ENCODE measurements at regions not wholly inside any gene's neighbourhood (a gene's known extent, or its start where the extent isn't known, plus 50 kb on each side); places are given as distances from the start of the nearest gene placed in this dataset.
"Not testable (repeated sequence)": the region's sequence is repeated elsewhere in the genome, so short reads cannot be mapped to it uniquely, and the experiment has no call there.

DNA sequence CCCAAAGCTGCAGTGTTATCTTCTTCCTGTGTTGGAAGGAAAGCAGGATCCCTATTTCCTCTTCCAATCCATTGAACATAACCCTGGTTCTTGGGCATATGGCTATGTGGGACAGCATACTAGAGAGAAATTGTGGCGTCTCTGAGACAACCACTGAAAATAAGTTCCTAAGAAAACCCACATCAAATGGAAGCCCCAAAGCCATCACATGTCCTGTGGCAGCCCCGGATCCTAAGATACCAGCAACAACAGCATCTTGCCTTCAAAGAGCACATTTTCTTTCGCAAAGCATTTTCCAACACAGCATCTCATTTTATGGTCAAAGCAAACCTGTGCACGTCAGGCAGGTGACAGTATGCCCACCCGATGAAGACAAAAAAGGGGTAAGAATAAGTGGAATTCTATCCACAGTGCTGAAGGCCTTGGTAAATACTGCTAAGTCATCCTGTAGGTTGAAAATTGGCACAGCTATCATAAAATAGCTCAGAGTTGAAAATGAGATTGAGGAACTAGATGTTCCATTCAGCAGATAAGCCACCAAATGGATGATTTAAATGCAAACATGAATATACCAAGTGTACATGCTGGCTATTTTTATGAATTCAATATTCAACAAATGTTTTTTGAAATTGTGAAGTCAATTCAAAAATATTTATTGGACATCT lies 232.2 kb downstream of the DLEU7 start:
- peaks cover 10% of the 10 kb centered on the region for H3K27me3 Mint-ChIP-seq
- H3K4me1 Mint-ChIP-seq (ENCODE audit: low read depth), result peaks cover 10% of the 10 kb centered on the region
- H3K27ac Mint-ChIP-seq, result no peak overlapping the region
- H3K36me3 Mint-ChIP-seq, result peaks cover 3% of the 10 kb centered on the region
- H3K4me3 Mint-ChIP-seq, result no peak overlapping the region
- H3K9me3 Mint-ChIP-seq (ENCODE audit: low read depth), result no peaks in the 10 kb centered on the region

- Mint-ChIP-seq H3K27ac (no peak overlapping the region), H3K27me3 (peaks cover 9% of the 10 kb centered on the region), H3K36me3 (no peaks in the 10 kb centered on the region), H3K4me3 (no peak overlapping the region), H3K9me3 (ENCODE audit: low read depth) (no peaks in the 10 kb centered on the region), H3K4me1 (ENCODE audit: low read depth) (peaks cover 10% of the 10 kb centered on the region)
These were observed 230.8 kb downstream of the DLEU7 start for GRCh38 chr13:50612717-50613116.

- Mint-ChIP-seq H3K27me3 (peaks cover 6% of the 10 kb centered on the region), H3K36me3 (no peaks in the 10 kb centered on the region), H3K4me3 (no peak overlapping the region), H3K9me3 (ENCODE audit: low read depth) (no peaks in the 10 kb centered on the region), H3K4me1 (ENCODE audit: low read depth) (peaks cover 10% of the 10 kb centered on the region), H3K27ac (no peak overlapping the region)
These were observed 230.1 kb downstream of the DLEU7 start for GRCh38 chr13:50613356-50613831.

GRCh38 chr13:50615234-50615633 lies 228.3 kb downstream of the DLEU7 start:
- Mint-ChIP-seq H3K27ac (no peak overlapping the region), H3K9me3 (ENCODE audit: low read depth) (no peaks in the 10 kb centered on the region), H3K4me1 (ENCODE audit: low read depth) (peaks cover 10% of the 10 kb centered on the region), H3K27me3 (peaks cover under 1% of the 10 kb centered on the region), H3K4me3 (no peak overlapping the region), H3K36me3 (no peaks in the 10 kb centered on the region)

GRCh38 chr13:50616101-50616500 lies 227.4 kb downstream of the DLEU7 start:
- Mint-ChIP-seq H3K36me3 (no peaks in the 10 kb centered on the region), H3K27me3 (no peaks in the 10 kb centered on the region), H3K9me3 (ENCODE audit: low read depth) (no peaks in the 10 kb centered on the region), H3K4me3 (no peak overlapping the region), H3K4me1 (ENCODE audit: low read depth) (peaks cover 6% of the 10 kb centered on the region), H3K27ac (no peak overlapping the region)

- Mint-ChIP-seq H3K9me3 (ENCODE audit: low read depth) (no peaks in the 10 kb centered on the region), H3K27me3 (no peaks in the 10 kb centered on the region), H3K36me3 (no peaks in the 10 kb centered on the region), H3K4me1 (ENCODE audit: low read depth) (no peaks in the 10 kb centered on the region), H3K27ac (no peak overlapping the region), H3K4me3 (no peak overlapping the region)
These were observed 226.3 kb downstream of the DLEU7 start for GRCh38 chr13:50617134-50617721.

GRCh38 chr13:50618206-50618605 lies 225.3 kb downstream of the DLEU7 start:
- Mint-ChIP-seq H3K4me1 (ENCODE audit: low read depth) (no peaks in the 10 kb centered on the region), H3K4me3 (no peak overlapping the region), H3K36me3 (no peaks in the 10 kb centered on the region), H3K27ac (no peak overlapping the region), H3K27me3 (peaks cover 3% of the 10 kb centered on the region), H3K9me3 (ENCODE audit: low read depth) (no peaks in the 10 kb centered on the region)

- H3K36me3 Mint-ChIP-seq, result no peaks in the 10 kb centered on the region
- no peaks in the 10 kb centered on the region for H3K4me1 Mint-ChIP-seq (ENCODE audit: low read depth)
- H3K9me3 Mint-ChIP-seq (ENCODE audit: low read depth), result no peaks in the 10 kb centered on the region
- peaks cover 3% of the 10 kb centered on the region for H3K27me3 Mint-ChIP-seq
- no peak overlapping the region for H3K4me3 Mint-ChIP-seq
- no peak overlapping the region for H3K27ac Mint-ChIP-seq
These were observed 217.4 kb downstream of the DLEU7 start for GRCh38 chr13:50626101-50626547.

DNA sequence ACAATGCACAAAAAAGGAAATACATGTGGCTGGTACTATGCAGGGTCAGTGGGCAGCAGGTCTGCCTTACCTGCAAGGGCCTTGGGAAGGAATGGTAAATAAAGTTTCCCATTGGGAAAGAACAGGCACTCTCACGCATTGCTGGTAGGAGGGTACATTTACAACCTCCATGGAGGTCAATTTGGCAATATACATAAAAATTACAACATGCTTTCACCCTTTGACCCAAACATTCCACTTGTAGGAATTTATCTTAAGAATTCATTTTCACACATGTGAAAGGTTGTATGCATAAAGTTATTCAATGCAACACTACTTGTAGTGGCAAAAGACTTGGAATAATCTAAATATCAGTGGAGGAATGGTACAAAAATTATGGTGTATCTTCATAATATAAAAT lies 216.4 kb downstream of the DLEU7 start:
- Mint-ChIP-seq H3K9me3 (ENCODE audit: low read depth) (no peaks in the 10 kb centered on the region), H3K36me3 (no peaks in the 10 kb centered on the region), H3K27me3 (peaks cover 3% of the 10 kb centered on the region), H3K4me1 (ENCODE audit: low read depth) (no peaks in the 10 kb centered on the region), H3K4me3 (no peak overlapping the region), H3K27ac (no peak overlapping the region)

DNA sequence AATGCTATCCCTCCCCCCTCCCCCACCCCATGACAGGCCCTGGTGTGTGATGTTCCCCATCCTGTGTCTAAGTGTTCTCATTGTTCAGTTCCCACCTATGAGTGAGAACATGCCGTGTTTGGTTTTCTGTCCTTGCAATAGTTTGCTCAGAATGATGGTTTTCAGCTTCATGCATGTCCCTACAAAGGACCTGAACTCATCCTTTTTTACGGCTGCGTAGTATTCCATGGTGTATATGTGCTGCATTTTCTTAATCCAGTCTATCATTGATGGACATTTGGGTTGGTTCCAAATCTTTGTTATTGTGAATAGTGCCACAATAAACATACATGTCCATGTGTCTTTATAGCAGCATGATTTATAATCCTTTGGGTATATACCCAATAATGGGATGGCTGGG lies 215.0 kb downstream of the DLEU7 start:
- not testable (repeated sequence) for H3K4me3 Mint-ChIP-seq; H3K9me3 Mint-ChIP-seq (ENCODE audit: low read depth); H3K27ac Mint-ChIP-seq; H3K4me1 Mint-ChIP-seq (ENCODE audit: low read depth); H3K36me3 Mint-ChIP-seq; H3K27me3 Mint-ChIP-seq

DNA sequence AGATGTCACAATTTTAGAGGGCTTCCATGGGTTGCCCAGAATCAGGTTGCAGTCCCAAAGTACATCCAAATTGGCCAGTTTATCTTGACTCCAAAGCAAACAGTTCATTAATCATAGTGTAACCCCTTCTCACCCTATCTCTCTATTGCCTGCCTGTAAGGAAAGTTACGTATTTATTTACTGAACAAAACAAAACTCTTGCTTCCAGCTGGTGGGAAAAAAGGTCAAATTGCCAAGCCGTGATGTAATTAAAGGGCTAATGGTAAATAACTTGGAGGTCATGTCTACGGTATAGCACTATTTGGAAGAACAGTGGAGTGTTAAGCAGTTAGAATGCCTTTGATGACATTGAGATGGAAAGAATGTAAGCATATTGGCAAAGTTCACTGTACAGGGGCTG lies 214.0 kb downstream of the DLEU7 start:
- no peaks in the 10 kb centered on the region for H3K9me3 Mint-ChIP-seq (ENCODE audit: low read depth)
- no peak overlapping the region for H3K4me3 Mint-ChIP-seq
- H3K27ac Mint-ChIP-seq, result no peak overlapping the region
- H3K27me3 Mint-ChIP-seq, result no peaks in the 10 kb centered on the region
- H3K36me3 Mint-ChIP-seq, result no peaks in the 10 kb centered on the region
- H3K4me1 Mint-ChIP-seq (ENCODE audit: low read depth), result no peaks in the 10 kb centered on the region

DNA sequence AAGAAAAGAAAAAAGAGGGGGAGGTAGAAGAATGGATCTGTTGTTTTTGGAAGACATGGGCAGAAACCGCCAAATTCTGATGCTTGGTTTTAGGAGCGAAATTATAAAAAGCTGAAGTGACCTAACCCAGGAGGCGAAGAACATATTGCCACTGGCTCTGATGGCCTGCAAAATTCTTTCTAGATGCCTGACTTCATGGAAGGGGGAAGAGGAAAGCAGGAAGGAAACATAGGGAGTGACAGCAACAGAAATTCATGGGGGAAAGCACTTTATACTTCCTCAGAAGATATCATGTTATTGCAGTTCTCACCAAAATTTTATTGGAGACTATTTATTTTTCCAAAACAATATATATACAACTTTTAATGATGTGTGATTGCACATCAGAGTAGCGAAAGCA lies 213.5 kb downstream of the DLEU7 start:
- Mint-ChIP-seq H3K36me3 (no peaks in the 10 kb centered on the region), H3K27me3 (no peaks in the 10 kb centered on the region), H3K9me3 (ENCODE audit: low read depth) (no peaks in the 10 kb centered on the region), H3K27ac (no peak overlapping the region), H3K4me3 (no peak overlapping the region), H3K4me1 (ENCODE audit: low read depth) (no peaks in the 10 kb centered on the region)

- Mint-ChIP-seq H3K27ac (no peak overlapping the region), H3K4me3 (no peak overlapping the region), H3K27me3 (no peaks in the 10 kb centered on the region), H3K36me3 (no peaks in the 10 kb centered on the region), H3K9me3 (ENCODE audit: low read depth) (no peaks in the 10 kb centered on the region), H3K4me1 (ENCODE audit: low read depth) (no peaks in the 10 kb centered on the region)
These were observed 212.5 kb downstream of the DLEU7 start for GRCh38 chr13:50631041-50631440.

DNA sequence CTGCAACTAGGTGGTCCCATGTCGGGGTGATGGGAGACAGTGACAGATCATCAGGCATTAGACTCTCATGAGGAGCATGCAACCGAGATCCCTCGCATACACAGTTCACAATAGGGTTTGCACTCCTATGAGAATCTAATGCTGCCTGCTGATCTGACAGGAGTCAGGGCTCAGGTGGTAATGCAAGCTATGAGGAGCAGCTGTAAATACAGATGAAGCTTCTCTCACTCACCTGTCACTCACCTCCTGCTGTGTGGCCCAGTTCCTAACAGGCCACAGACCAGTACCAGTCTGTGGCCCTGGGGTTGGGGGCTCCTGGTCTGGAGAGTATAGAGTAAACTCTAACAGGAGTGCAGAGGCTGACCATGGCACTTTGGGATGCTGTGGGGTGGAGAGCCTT lies 209.2 kb downstream of the DLEU7 start:
- Mint-ChIP-seq H3K4me3 (no peak overlapping the region), H3K36me3 (no peaks in the 10 kb centered on the region), H3K9me3 (ENCODE audit: low read depth) (no peaks in the 10 kb centered on the region), H3K27ac (no peak overlapping the region), H3K4me1 (ENCODE audit: low read depth) (no peaks in the 10 kb centered on the region), H3K27me3 (no peaks in the 10 kb centered on the region)

DNA sequence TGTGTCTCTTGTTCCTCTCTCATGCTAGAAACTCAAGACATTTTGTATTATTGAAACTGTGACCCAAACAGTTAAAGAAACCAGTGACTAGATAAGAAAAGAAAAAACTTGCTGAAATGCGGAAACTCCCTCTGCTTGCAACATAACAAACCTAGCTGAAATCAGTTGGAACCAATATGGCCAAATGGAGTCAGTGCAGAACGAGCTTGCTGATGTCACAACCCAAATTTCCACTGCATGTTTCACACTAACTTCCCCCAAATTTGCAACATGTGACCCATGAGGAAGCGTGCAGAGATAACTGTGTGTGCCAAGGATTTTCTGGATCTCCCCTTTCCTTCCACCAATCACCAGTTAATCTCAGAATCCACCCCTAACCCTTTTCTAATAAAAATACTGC lies 208.0 kb downstream of the DLEU7 start:
- H3K27ac Mint-ChIP-seq, result no peak overlapping the region
- no peaks in the 10 kb centered on the region for H3K4me1 Mint-ChIP-seq (ENCODE audit: low read depth)
- H3K27me3 Mint-ChIP-seq, result no peaks in the 10 kb centered on the region
- no peaks in the 10 kb centered on the region for H3K36me3 Mint-ChIP-seq
- H3K9me3 Mint-ChIP-seq (ENCODE audit: low read depth), result no peaks in the 10 kb centered on the region
- H3K4me3 Mint-ChIP-seq, result no peak overlapping the region

All from activated naive CD8-positive, alpha-beta T cell (primary cell).